COLO829 (cell line): ENCODE measurements at regions not wholly inside any gene's neighbourhood (a gene's known extent, or its start where the extent isn't known, plus 50 kb on each side); places are given as distances from the start of the nearest gene placed in this dataset.

Experiments used
- DNase-seq: peaks from one replicate; pipeline ENCODE4 v3.0.0; 2012; ENCODE audit warnings: low spot score

DNA sequence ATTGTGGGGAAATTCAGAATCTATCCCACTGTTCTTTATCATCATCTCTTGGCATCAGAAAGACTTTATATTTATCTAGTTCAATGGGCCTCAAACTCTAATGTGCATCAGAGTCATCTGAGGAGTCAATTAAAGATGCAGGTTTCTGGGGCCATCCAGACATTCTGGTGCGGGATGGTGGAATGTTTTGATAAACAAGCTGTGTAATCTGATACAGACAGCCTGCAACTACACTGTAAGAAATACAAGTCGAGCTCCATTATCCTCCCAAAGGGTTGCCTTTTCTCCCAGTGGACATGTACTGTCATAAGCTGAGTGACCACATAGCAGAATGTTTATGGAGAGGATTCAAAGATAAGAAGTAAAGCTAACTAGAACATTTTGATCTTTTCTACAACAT, 515.3 kb upstream of the DCC start:
- DNase-seq: no peak

- DNase-seq: no peak
Measured at GRCh38 chr18:51833850-51834249, 506.1 kb upstream of the DCC start.

- no peak for DNase-seq
Measured at GRCh38 chr18:51848702-51849101, 491.3 kb upstream of the DCC start.

- no peak for DNase-seq
Measured at GRCh38 chr18:51852681-51853080, 487.3 kb upstream of the DCC start.

GRCh38 chr18:51857989-51858388, 482.0 kb upstream of the DCC start:
- no peak for DNase-seq

GRCh38 chr18:51861046-51861445, 479.0 kb upstream of the DCC start:
- DNase-seq: no peak

DNA sequence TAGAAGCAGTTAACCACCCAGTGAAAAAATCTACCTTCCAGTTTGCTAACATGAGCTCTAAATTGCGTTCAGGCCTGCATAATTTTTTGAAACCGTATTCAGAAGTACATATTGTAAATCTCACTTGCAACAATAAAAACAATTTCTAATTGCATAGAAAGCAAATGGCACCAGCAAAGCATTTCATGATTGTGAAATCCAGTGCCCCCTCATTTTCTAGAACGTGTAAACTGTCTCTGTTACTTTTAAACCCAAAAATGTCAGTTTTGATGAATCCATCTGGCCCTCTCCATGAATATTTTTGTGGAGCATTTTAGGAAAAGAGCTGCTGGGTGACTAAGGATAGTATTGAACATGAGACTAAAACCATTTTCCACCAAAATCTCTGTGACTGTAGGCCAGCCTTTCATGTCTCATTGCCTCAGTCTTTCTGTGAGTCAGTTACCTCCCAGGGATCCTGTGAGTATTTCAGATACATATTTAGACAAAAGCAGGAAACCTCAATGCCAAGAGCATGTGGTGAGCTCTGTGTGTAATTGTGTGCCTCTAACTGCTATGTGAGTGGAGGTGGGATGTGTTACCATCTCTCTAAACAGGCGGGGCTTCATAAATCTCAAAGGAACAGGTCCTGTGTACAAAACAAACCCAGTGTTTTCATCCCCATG, 477.8 kb upstream of the DCC start:
- DNase-seq: no peak

DNA sequence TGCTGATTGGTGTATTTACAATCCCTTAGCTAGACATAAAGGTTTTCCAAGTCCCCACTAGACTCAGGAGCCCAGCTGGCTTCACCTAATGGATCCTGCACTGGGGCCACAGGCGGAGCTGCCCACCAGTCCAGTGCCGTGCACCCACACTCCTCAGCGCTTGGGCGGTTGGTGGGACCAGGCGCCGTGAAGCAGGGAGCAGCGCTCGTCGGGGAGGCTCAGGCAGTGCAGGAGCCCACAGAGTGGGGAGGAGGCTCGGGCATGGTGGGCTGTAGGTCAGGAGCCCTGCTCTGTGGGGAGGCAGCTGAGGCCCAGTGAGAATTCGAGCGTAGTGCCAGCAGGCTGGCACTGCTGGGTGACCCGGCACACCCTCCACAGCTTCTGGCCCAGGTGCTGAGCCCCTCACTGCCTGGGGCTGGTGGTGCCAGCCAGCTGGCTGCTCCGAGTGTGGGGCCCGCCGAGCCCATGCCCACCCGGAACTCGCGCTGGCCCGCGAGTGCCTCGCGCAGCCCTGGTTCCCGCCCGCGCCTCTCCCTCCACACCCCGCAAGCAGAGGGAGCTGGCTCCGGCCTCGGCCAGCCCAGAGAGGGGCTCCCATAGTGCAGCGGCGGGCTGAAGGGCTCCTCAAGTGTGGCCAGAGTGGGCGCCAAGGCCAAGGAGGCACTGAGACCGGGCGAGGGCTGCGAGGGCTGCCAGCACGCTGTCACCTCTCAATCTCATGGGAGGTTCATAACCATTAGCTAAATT, 475.6 kb upstream of the DCC start:
- no peak for DNase-seq

GRCh38 chr18:51865538-51865937, 474.5 kb upstream of the DCC start:
- DNase-seq: no peak

- no peak for DNase-seq
Measured at GRCh38 chr18:51867767-51868166, 472.2 kb upstream of the DCC start.

DNA sequence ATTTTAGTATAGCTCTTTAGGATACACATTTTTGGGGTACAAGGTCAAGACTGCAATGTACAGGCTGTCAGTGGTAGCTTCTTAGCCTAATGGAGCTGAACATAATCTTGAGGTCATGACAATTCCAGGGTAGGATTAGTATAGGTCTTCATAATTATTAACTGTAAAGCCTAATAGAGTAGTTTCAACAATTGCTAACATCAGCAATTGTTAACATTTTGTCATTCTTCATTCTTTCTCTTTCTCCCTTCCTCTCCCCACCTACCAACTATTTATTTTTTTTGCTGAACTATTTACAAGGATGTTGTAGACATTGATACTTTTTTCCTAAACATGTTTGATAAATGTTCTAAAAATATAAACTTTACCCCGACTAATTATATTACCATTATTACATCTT, 461.3 kb upstream of the DCC start:
- no peak for DNase-seq

- no peak for DNase-seq
Measured at GRCh38 chr18:51879329-51879728, 460.7 kb upstream of the DCC start.

DNA sequence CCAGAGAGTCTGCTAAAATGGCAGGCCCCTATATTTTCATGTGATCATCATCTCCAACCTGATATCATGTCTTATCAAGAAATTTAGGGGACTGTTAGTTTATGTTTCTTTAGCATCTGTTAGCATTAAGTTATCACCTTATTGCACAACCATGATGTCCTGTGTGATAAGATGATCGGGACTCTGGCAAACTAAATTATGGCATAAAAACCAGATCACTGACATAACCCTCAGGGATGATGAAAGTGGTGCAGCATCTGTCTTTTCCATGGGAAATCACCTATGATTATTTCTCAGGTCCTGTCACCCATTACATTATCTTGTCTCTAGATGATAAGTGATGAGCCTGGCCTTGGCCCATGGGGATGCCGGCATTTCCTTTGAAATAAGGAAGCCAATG, 458.6 kb upstream of the DCC start:
- DNase-seq: no peak

- DNase-seq: no peak
Measured at GRCh38 chr18:51884039-51884438, 456.0 kb upstream of the DCC start.

GRCh38 chr18:51890762-51891161, 449.2 kb upstream of the DCC start:
- no peak for DNase-seq

GRCh38 chr18:51891876-51892275, 448.1 kb upstream of the DCC start:
- DNase-seq: no peak

DNA sequence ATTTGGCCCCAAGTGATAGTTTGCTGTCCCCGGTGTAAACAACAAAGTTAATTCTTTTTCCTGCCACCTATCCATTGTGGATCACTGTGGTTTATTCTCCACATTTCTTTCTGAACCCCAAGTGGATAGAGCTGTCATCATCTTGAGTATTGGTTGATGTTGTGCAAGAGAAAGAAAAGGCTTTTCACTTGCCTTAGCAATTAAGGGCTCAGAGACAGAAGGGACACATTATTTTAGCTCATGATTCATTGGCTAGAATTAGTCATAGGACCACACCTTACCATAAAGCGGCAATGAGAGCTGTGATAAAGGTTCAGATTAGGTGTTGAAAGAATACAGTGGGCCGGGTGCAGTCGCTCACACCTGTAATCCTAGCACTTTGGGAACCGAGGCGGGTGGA, 442.1 kb upstream of the DCC start:
- DNase-seq: no peak

- no peak for DNase-seq
Measured at GRCh38 chr18:51907687-51908597, 432.1 kb upstream of the DCC start.

DNA sequence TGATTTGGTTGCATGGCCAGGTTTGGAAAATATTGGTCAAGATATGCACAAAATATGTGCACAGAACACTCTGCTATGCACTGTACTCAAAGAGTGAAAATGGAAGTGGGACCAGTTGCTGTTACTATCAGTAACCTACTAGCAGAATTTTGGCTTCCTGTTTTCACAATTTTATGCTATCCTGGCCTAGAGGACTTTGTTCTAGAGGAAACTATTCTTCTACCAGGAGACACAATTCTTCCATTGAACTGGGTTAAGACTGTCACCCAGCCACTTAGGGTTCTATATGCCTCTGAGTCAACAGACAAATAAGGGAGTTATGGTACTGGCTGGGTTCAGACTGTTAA, 431.4 kb upstream of the DCC start:
- DNase-seq: no peak

GRCh38 chr18:51911584-51911983, 428.4 kb upstream of the DCC start:
- DNase-seq: no peak

DNA sequence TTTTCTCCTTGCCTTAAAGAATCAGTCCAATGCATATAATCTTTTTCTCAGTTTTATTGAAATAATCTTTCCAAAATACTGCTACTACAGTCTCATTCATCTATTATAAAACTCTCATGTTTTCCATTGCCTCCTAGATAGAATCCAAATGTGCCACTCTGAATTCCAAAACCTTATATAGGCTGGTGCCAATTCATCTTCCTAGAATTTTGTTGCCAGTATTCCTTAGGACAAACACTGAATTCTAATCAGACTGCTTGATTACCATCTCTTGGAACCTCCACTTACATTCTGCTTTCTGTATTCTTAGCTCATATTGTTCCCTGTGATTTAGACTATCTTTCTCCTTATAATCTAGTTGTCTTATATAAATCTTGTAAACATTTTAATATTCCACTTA, 427.6 kb upstream of the DCC start:
- no peak for DNase-seq

- DNase-seq: no peak
Measured at GRCh38 chr18:51915176-51915575, 424.8 kb upstream of the DCC start.

DNA sequence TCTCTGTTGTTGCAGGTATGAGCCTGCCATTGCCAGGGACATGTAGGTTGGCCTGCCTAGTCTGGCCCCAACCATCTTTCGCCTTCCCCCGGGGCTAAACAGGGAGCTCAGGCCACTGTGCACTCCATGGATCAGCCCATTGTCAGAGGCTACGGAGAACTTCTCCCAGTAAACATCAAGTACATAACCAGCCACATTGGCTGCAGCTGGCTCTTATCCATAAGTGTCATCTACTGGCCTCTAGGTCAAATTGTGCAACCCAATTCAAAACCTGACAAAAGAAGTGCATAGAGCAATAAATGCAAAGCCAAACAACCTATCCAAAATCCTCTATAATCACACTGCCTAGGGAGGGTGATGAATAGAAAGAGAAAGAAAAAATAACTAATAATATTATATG, 418.1 kb upstream of the DCC start:
- no peak for DNase-seq
